Mucosa of rectum (tissue), 2 donors: ENCODE measurements at regions not wholly inside any gene's neighbourhood (a gene's known extent, or its start where the extent isn't known, plus 50 kb on each side); places are given as distances from the start of the nearest gene placed in this dataset.

Experiments
- H3K27ac ChIP-seq, 2 donors: one replicate each; pipeline ENCODE4 v1.7.0; 2013; ENCODE audit warnings: inconsistent platforms in 2 of 2, low read depth in 2 of 2, low read length in 2 of 2
- H3K27me3 ChIP-seq, 2 donors: one replicate each; pipeline ENCODE4 v1.7.0; 2013; ENCODE audit warnings: low read length in 2 of 2; ENCODE audit not compliant: control insufficient read depth in 2 of 2, insufficient read depth in 2 of 2
- H3K36me3 ChIP-seq, 2 donors: one replicate each; pipeline ENCODE4 v1.7.0; 2013; ENCODE audit warnings: low read length in 2 of 2; ENCODE audit not compliant: control insufficient read depth in 2 of 2, insufficient read depth in 2 of 2
- H3K4me1 ChIP-seq, 2 donors: one replicate each; pipeline ENCODE4 v1.7.0; 2013; ENCODE audit warnings: low read length in 2 of 2, mild to moderate bottlenecking in 1 of 2; ENCODE audit not compliant: control insufficient read depth in 2 of 2, insufficient read depth in 2 of 2
- H3K4me3 ChIP-seq, 2 donors: one replicate each; pipeline ENCODE4 v1.7.0; 2013; ENCODE audit warnings: low read length in 2 of 2
- H3K9ac ChIP-seq, 2 donors: one replicate each; pipeline ENCODE4 v1.7.0; 2013; ENCODE audit warnings: low read length in 2 of 2, low read depth in 1 of 2, mild to moderate bottlenecking in 1 of 2
- H3K9me3 ChIP-seq, 2 donors: one replicate each; pipeline ENCODE4 v1.7.0; 2013; ENCODE audit warnings: low read length in 2 of 2; ENCODE audit not compliant: control insufficient read depth in 2 of 2
- donor health status: healthy.
- donor health status: Normal muscosa, but diverticular disease.

- no peak overlapping the region for H3K4me3 ChIP-seq
- H3K36me3 ChIP-seq, result no peaks in the 10 kb centered on the region
- no peaks in the 10 kb centered on the region for H3K9me3 ChIP-seq
- no peaks in the 10 kb centered on the region for H3K27me3 ChIP-seq
- no peaks in the 10 kb centered on the region for H3K4me1 ChIP-seq
- no peak overlapping the region for H3K9ac ChIP-seq
- H3K27ac ChIP-seq, result no peak overlapping the region
These were observed 232.2 kb downstream of the GABRG2 start for GRCh38 chr5:162299793-162300192.

- H3K36me3 ChIP-seq, result no peaks in the 10 kb centered on the region
- no peaks in the 10 kb centered on the region for H3K9me3 ChIP-seq
- H3K27ac ChIP-seq, result no peak overlapping the region
- no peak overlapping the region for H3K9ac ChIP-seq
- H3K4me1 ChIP-seq, result no peaks in the 10 kb centered on the region
- no peaks in the 10 kb centered on the region for H3K27me3 ChIP-seq
- no peak overlapping the region for H3K4me3 ChIP-seq
These were observed 233.8 kb downstream of the GABRG2 start for GRCh38 chr5:162301356-162301755.

- H3K27me3 ChIP-seq, result no peaks in the 10 kb centered on the region
- H3K4me3 ChIP-seq, result no peak overlapping the region
- H3K4me1 ChIP-seq, result no peaks in the 10 kb centered on the region
- H3K9ac ChIP-seq, result no peak overlapping the region
- no peaks in the 10 kb centered on the region for H3K36me3 ChIP-seq
- no peaks in the 10 kb centered on the region for H3K9me3 ChIP-seq
- H3K27ac ChIP-seq, result no peak overlapping the region
These were observed 255.9 kb downstream of the GABRG2 start for GRCh38 chr5:162323466-162323865.

DNA sequence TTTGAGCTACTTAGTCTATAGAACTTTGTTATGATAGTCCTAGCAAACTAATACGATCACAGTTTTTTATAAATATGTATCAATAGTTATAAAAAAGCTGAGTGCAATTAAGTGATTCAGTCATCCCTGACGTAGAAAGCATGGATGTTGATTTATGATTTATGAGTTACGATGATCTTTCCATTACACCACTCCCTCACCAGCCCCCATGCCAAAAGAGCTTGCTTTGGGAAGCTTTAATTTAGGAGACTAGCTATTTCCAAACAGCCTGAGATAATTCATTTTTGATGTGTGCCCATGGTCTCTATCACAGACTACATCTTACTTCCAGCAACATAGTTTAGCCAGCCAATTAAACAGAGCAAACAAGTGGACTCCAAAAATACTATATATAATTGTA is 256.8 kb downstream of the GABRG2 start:
- H3K9me3 ChIP-seq, result no peaks in the 10 kb centered on the region
- no peaks in the 10 kb centered on the region for H3K4me1 ChIP-seq
- H3K4me3 ChIP-seq, result no peak overlapping the region
- no peak overlapping the region for H3K27ac ChIP-seq
- no peak overlapping the region for H3K9ac ChIP-seq
- H3K27me3 ChIP-seq, result no peaks in the 10 kb centered on the region
- H3K36me3 ChIP-seq, result no peaks in the 10 kb centered on the region

DNA sequence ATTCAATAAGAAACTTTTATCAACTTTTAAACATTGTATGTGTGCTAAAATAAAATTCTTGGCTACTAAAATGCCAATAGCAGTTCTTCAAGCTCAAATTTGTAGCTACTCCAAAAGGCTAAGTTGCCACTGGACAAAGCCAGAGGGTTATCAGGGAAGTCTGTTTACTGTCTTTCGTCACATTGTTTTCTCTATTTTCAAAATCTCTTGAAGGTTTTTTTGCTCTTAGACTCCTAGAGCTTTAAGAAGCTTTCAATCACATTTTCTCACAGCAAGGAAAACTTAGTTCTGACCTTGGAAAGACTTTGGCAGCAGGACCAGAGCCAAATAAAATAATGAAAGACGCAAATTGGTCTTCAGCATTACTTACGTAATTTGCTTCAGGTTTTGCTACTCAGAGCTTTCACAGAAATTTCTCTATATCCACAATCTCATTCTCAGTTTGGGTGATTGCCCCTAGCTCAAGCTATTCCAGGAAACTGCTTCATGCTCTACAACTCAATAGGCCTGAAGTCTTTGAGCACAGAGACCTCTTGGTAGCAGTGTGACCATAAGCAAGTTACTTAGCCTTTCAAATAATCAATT is 257.7 kb downstream of the GABRG2 start:
- no peak overlapping the region for H3K27ac ChIP-seq
- H3K9ac ChIP-seq, result no peak overlapping the region

DNA sequence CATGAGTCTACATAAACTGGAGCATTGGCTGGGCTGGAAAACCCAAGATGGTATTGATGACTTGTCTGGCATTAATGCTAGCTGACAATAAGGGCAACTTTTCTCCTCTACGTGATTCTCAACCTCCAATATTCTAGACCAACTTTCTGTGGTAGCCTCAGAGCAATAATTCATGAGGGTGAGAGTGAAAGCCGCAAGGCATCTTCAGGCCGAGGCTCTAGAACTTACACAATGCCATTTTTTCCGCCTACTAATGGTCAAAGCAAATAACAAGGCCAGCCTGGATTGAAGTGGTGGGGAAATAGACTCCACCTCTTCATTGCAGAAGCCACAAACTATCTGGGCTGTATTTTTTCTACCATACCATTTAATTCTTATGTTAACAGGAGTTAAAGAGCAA is 267.4 kb downstream of the GABRG2 start:
- Histone ChIP-seq H3K36me3 (no peaks in the 10 kb centered on the region), H3K27me3 (no peaks in the 10 kb centered on the region), H3K4me1 (no peaks in the 10 kb centered on the region), H3K4me3 (no peak overlapping the region), H3K9me3 (no peaks in the 10 kb centered on the region), H3K27ac (no peak overlapping the region), H3K9ac (no peak overlapping the region)

More for the DNA sequence above, 257.7 kb downstream of the GABRG2 start:
- H3K9me3 ChIP-seq, result no peaks in the 10 kb centered on the region
- H3K27me3 ChIP-seq, result no peaks in the 10 kb centered on the region
- no peaks in the 10 kb centered on the region for H3K4me1 ChIP-seq
- no peak overlapping the region for H3K4me3 ChIP-seq
- no peaks in the 10 kb centered on the region for H3K36me3 ChIP-seq

GRCh38 chr5:162360373-162360931 is 292.9 kb downstream of the GABRG2 start:
- H3K27me3 ChIP-seq, result no peaks in the 10 kb centered on the region
- H3K36me3 ChIP-seq, result no peaks in the 10 kb centered on the region
- H3K9ac ChIP-seq, result no peak overlapping the region
- no peaks in the 10 kb centered on the region for H3K4me1 ChIP-seq
- no peak overlapping the region for H3K4me3 ChIP-seq
- H3K27ac ChIP-seq, result no peak overlapping the region
- H3K9me3 ChIP-seq, result no peaks in the 10 kb centered on the region

DNA sequence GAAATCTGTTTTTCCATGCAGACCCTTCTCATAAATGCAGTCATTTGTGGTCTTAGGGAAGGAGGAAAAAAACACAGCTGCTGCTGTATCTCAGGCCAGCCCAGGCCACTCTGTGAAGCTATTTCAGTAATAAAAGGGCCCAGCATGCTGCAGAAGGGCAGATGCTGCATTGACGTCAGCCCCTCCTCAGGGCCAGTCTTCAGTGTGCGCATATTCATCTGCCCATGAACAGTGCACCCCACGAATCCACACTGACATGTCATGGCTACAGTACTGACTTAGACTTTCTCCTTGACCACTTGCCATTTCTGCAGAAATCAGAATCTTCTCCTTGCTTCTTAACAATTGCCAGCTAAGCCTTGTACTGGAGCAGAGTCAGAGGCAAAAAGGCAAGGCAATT is 304.7 kb downstream of the GABRG2 start:
- Histone ChIP-seq H3K36me3 (no peaks in the 10 kb centered on the region), H3K4me3 (no peak overlapping the region), H3K9ac (no peak overlapping the region), H3K9me3 (no peaks in the 10 kb centered on the region), H3K27me3 (no peaks in the 10 kb centered on the region), H3K27ac (no peak overlapping the region), H3K4me1 (no peaks in the 10 kb centered on the region)

GRCh38 chr5:162377895-162378294 is 310.3 kb downstream of the GABRG2 start:
- H3K27me3 ChIP-seq, result no peaks in the 10 kb centered on the region
- no peaks in the 10 kb centered on the region for H3K9me3 ChIP-seq
- no peak overlapping the region for H3K27ac ChIP-seq
- no peaks in the 10 kb centered on the region for H3K4me1 ChIP-seq
- H3K4me3 ChIP-seq, result no peak overlapping the region
- H3K9ac ChIP-seq, result no peak overlapping the region
- no peaks in the 10 kb centered on the region for H3K36me3 ChIP-seq

GRCh38 chr5:162382839-162383238 is 315.3 kb downstream of the GABRG2 start:
- no peaks in the 10 kb centered on the region for H3K9me3 ChIP-seq
- H3K36me3 ChIP-seq, result no peaks in the 10 kb centered on the region
- H3K9ac ChIP-seq, result no peak overlapping the region
- no peaks in the 10 kb centered on the region for H3K4me1 ChIP-seq
- no peak overlapping the region for H3K27ac ChIP-seq
- no peaks in the 10 kb centered on the region for H3K27me3 ChIP-seq
- no peak overlapping the region for H3K4me3 ChIP-seq
